Limb (tissue), 2 donors: ENCODE measurements at regions not wholly inside any gene's neighbourhood (a gene's known extent, or its start where the extent isn't known, plus 50 kb on each side); places are given as distances from the start of the nearest gene placed in this dataset.

Experiments
- DNase-seq, 2 donors: peaks; one replicate each; pipeline ENCODE4 v3.0.0-alpha.2; 2016; ENCODE audit errors: extremely low spot score in 2 of 2

- DNase-seq: no peak
Measured at GRCh38 chr11:119782006-119782738, 53.2 kb upstream of the NECTIN1 start.

- peak in 1 of 2 donors; percentile 22 for DNase-seq
Measured at GRCh38 chr11:119780222-119780953, 51.4 kb upstream of the NECTIN1 start.

GRCh38 chr11:119779195-119780071 lies 50.4 kb upstream of the NECTIN1 start:
- DNase-seq: no peak
